Stomach (tissue), 4 donors: ENCODE measurements at regions not wholly inside any gene's neighbourhood (a gene's known extent, or its start where the extent isn't known, plus 50 kb on each side); places are given as distances from the start of the nearest gene placed in this dataset.

Experiments
- EP300 ChIP-seq: sonication (generic); formaldehyde crosslinking; IDR thresholded peaks from one replicate; pipeline ENCODE4 v1.6.1; 2017; ENCODE audit warnings: antibody characterized with exemption
- POLR2AphosphoS5 ChIP-seq, 3 donors: sonication (generic); formaldehyde crosslinking; IDR thresholded peaks; one replicate each; pipeline ENCODE4 v1.6.1; 2016; ENCODE audit warnings: antibody characterized with exemption in 3 of 3
- TF ChIP-seq, protein P1 (sequence below), 7 experiments: fragments of 450-650 bp in 4 of 7; fragments of 200-600 bp in 3 of 7; sonication (generic) in 3 of 7; IDR thresholded peaks; one replicate each; pipeline ENCODE4 v1.5.1; 2016 to 2019; ENCODE audit warnings: antibody characterized with exemption in 7 of 7, control low read depth in 2 of 7, mild to moderate bottlenecking in 1 of 7

DNA sequence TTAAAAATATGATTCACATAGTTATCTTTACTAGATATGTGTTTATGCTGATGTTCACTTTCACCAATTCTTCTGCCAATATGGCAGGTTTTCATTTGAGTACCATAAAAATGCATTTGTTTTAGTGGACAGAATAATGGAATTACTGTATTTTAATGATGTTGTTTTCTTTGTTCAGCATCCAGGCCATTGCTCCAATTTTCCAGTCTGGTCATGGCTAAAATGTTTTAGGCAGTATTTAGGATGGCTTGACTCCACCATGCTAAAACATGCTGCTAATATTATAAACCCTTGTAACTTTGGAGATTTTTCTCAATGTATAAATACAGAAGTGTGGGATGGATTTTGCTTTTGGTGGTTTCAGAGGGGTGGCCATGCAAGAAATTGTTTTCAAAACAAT is 273.0 kb upstream of the RPS23 start:
- TF ChIP-seq, protein P1, sequence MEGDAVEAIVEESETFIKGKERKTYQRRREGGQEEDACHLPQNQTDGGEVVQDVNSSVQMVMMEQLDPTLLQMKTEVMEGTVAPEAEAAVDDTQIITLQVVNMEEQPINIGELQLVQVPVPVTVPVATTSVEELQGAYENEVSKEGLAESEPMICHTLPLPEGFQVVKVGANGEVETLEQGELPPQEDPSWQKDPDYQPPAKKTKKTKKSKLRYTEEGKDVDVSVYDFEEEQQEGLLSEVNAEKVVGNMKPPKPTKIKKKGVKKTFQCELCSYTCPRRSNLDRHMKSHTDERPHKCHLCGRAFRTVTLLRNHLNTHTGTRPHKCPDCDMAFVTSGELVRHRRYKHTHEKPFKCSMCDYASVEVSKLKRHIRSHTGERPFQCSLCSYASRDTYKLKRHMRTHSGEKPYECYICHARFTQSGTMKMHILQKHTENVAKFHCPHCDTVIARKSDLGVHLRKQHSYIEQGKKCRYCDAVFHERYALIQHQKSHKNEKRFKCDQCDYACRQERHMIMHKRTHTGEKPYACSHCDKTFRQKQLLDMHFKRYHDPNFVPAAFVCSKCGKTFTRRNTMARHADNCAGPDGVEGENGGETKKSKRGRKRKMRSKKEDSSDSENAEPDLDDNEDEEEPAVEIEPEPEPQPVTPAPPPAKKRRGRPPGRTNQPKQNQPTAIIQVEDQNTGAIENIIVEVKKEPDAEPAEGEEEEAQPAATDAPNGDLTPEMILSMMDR (IDR thresholded peaks at IDR 0.05) = no peak
- no peak for TF ChIP-seq POLR2AphosphoS5 (IDR thresholded peaks at IDR 0.05)
- TF ChIP-seq EP300 = no peak
